GM18861 (cell line): ENCODE measurements at regions not wholly inside any gene's neighbourhood (a gene's known extent, or its start where the extent isn't known, plus 50 kb on each side); places are given as distances from the start of the nearest gene placed in this dataset.
A peak's percentile ranks its signal among the peaks of the same experiment; 100 is the strongest.

ENCODE experiments used
- ATAC-seq: cut with Tn5 transposase; IDR thresholded peaks from one replicate; pipeline ENCODE4 v1.9.1; 2021; ENCODE audit not compliant: unreplicated experiment

- peak; percentile 62 for ATAC-seq
Measured at GRCh38 chr10:108902619-108903285, 1020.6 kb downstream of the XPNPEP1 start.

DNA sequence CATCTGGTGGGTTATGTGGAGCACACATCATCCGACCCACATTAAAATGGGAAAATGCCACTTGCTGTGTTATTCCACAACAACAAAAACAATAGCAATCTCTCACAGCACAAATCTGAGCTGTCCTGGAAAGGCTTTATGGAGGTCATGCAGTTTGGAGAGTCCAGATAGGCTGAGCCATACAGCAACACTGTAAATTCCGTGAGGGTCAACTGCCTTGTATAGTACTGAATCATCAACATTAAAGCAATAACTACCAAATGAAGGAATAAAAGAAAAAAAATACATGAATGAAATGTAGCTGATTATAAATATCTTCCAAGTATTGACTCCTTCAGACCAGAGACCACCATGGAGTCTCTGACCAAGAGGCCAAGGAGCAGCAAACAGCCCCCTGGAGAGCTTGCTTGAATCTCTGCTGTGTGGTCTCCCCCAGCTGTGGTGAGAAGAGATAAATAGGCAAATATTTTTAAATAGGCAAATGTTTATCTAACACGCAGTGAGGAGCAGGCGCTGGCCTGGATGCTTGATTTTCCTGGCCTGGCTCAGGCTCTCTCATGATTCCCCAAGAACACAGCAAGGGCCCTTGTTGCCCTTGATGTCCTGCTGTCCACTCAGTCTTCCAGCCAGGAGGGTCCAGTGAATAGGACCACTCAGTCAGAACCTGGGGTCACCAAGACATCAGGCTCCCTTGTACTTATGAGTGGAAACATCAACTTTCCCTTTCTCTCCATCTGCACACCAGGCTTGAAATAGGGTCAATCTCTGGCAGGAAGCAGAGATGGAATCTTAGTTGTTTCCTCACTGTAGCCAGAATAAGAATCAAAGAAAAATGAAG, 1021.3 kb downstream of the XPNPEP1 start:
- no peak for ATAC-seq

DNA sequence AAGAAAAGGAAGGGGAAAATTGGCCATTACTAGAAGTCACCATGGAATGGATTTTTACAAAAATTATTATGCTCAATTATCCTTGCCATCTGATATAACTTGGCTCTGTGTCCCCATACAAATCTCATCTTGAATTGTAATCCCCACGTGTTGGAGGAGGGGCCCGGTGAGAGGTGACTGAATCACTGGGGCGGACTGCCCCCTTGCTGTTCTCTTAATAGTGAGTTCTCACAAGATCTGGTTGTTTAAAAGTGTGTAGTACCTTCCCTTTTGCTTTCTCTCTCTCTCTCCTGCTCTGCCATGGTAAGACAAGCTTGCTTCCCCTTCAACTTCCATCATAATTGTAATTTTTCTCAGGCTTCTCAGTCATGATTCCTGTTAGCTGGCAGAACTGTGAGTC, 1023.6 kb downstream of the XPNPEP1 start:
- ATAC-seq, result no peak

GRCh38 chr10:108894402-108895301, 1028.7 kb downstream of the XPNPEP1 start:
- peak; percentile 88 for ATAC-seq

DNA sequence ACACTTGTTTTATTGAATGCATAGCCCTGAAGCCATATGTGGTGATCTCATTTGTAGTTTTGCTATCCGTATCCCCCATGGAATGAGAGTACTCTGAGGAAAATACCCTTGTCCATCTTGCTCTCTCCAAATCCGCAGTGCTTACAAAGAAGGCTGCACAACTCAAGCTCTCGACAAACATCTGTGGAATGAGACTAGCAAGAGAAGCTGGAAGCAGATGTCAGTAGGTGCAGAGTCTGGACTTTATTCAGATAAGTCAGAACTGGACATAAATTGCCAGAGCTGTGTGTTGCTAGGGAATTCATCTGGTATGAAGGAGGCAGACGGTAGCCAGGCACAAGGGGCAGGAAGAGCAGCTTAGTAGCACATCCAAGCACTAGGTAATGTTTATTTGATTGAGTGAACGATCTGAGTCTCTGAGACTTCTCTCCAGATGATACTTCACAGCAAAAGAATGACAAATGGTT, 1046.2 kb downstream of the XPNPEP1 start:
- no peak for ATAC-seq

DNA sequence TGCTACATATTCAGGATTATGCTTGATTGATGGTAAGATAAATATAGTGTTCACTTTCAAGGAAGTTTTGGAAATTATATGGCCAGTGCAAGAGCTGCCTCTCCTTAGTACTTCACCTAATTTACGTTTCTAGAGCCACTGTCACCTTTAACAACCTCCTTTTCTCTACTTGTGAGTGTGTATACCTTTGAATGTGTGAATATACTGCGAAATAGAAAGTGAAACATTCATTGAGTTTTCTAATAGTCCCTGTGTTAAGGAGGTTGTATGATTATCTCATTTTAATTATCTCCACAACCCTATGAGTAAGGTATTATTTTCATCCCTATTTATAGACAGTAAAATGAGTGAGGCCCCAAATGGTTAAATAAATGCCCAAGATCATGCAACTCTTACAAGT, 1050.5 kb downstream of the XPNPEP1 start:
- ATAC-seq, result no peak

GRCh38 chr10:108868881-108869280, 1054.4 kb downstream of the XPNPEP1 start:
- no peak for ATAC-seq

DNA sequence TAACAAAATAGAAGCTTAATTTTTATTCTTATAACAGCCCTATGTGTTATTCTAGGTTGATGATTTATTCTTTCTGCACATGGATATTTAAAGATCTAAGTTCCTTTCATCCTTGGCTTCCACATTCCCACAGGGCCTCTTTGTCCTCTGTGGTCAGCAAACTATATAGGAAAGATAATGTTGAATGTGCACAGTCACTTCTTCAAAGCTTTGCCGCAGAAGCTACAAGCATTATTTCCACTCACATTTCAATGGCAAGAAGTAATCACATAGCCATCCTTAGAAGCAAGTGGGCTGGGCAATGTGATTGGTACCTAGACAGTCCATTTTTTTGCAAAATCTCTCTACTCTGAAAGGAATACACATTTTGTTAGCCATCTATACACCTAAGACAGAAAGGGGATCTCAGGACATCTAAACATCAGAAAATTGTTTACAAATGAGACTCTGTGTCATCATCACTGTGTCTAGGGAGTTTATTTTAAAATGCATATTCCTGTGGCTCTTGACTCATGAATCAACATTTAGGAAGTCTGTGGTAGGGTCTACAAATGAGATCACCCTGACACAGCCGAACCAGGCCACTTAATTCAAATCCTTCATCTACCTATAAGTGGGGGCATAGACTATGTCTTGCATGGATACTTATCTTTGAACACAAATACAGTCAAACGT, 1060.5 kb downstream of the XPNPEP1 start:
- no peak for ATAC-seq

DNA sequence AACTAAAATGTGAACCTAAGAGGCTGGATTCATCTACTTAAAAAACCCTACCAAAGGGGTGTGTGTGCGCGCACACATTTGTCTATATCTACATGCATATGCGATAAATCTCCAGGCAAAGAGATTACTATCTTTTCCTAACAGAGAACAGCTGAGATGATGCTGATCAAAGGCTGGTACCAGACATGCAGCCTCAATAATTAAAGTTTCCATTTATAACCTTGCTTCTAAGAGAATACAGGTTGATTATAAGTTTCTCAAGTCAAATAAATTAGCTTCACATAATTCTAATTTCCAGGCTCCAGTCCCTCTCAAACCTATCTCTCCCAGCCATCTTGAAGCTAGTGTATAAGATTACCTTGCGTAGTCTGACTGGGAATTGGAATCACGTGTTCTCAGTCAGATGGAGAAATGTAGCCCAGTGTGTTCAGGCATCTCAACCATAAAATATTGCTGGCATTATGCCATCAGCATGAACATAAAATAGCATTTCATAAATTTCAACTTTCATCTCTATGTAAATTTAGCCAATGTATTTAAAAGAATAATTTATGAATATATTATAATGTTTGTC, 1062.0 kb downstream of the XPNPEP1 start:
- no peak for ATAC-seq

DNA sequence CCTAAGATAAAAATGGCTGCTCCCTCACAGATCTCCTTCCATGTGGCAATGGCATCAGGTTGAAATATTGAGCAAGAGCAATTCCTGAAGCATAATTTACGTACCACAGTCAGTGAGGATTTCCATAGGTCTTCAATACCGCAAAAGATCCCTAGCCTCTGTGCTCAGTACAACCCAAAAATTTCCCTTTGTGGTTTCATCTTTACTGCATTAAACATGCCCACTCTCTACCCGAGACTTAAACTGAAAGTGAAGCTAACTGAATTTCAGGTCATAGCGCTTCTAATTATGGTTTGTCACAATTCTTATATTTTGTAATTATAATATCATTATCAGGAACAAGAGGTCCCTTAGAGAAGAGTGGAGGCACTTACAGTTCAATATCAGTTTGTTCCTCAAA, 1071.1 kb downstream of the XPNPEP1 start:
- peak; percentile 59 for ATAC-seq

GRCh38 chr10:108850138-108850854, 1073.0 kb downstream of the XPNPEP1 start:
- peak; percentile 90 for ATAC-seq

- peak; percentile 27 for ATAC-seq
Measured at GRCh38 chr10:108849688-108850087, 1073.6 kb downstream of the XPNPEP1 start.

- no peak for ATAC-seq
Measured at GRCh38 chr10:108849186-108849585, 1074.1 kb downstream of the XPNPEP1 start.

DNA sequence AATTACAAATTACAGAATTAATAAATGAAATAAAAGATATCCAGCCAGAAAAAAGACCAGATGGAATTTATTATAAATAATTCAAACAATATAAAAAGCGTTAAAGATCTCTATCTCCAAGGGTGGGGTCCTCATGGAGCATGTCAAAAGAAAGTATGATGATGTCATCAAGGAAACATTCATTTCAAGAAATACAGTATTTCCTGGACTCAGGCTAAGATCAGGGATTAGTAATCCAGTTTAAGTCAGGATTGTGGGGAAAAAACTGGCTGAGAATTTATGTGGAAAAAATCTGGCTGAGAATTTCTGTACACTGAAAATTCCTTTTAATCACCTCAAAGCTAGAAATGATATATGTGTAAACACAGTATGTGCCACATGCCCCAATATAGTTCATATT, 1075.3 kb downstream of the XPNPEP1 start:
- ATAC-seq, result no peak

DNA sequence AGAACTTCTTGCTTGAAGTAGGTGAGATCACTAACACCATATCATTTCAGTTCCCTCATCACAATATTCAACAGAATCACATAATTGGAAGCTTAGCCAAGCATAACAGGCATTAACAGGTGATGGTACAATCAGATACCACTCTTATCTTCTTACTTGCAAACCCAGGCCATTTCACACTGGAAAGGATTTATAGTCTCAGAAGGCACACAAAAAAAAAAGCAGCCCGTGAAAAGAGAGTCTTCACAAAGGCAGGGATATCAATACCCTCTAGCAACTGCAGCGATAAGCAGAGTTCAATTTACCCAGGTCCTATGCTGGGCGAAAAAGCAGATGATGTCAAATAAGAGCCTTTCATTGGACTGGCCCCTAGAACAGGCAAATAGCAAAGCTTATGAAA, 1082.4 kb downstream of the XPNPEP1 start:
- no peak for ATAC-seq

DNA sequence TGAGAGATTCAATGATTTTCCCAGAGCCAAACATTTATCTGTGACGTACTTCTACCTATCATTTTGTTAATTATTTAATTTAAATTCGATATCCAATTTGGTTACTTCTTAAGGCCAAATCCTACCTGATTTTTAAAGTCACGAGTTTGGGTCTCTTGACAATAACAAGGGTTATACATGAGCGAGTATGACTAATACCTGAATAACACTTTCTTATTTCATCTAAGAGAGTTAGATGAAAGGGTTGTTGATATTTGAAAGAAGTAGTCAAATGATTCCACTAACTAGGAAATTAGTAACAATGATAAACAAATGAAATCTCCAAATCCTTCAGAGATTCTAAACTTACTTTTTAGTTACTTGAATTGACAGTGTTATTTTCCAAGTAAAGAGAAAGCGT, 1086.9 kb downstream of the XPNPEP1 start:
- peak; percentile 63 for ATAC-seq

DNA sequence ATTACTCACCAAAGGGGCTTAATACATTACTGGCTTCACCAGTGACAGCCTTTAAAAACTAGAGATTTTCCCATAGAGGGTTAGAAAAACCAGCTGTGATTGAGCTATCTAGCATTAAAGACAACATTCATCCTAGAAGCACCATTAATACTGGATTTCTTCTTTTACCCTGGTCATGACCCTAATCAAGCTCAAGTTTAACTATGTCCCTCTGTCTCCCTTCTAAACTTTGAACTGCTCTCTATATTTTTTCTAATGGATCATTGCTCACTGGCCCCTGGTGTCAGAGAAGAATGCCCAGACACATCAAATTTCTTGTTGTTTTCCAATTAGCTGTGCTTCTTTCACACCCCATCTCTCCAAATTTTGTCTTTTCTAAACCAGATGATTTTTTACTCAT, 1101.3 kb downstream of the XPNPEP1 start:
- ATAC-seq, result no peak

DNA sequence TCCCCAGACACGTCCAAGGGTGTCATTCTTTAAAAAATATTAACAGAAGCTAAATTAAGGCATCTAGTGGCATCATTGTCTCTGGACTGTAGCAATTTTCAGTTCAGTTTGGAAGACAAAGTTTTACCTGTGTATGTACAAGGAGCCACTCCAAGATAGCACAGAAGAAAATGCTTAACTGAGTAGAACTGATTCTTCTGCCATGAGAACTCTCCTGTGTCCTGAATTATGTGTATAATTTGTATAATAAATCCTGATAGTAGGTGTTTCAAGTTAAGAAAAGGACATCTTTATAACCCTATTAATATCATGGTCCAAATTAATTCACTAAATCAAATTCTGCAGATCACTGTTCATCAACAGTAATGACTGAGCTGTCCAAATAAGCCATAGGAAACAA, 1104.0 kb downstream of the XPNPEP1 start:
- no peak for ATAC-seq

- no peak for ATAC-seq
Measured at GRCh38 chr10:108817584-108817983, 1105.7 kb downstream of the XPNPEP1 start.

- no peak for ATAC-seq
Measured at GRCh38 chr10:108817135-108817534, 1106.2 kb downstream of the XPNPEP1 start.
